CD4-positive, alpha-beta memory T cell (primary cell): ENCODE measurements at regions not wholly inside any gene's neighbourhood (a gene's known extent, or its start where the extent isn't known, plus 50 kb on each side); places are given as distances from the start of the nearest gene placed in this dataset.
"Not testable (repeated sequence)": the region's sequence is repeated elsewhere in the genome, so short reads cannot be mapped to it uniquely, and the experiment has no call there.

ENCODE experiments used
- CTCF ChIA-PET: fragments of 350-600 bp; sonication (Branson Sonifier 250); formaldehyde crosslinking; loops from one replicate; lab custom pipeline; 2021; ENCODE audit warnings: inconsistent platforms; ENCODE audit not compliant: partially characterized antibody; lab: Charles Lee
- POLR2A ChIA-PET: fragments of 350-600 bp; sonication (Branson Sonifier 250); formaldehyde crosslinking; loops from one replicate; lab custom pipeline; 2021; ENCODE audit not compliant: partially characterized antibody; lab: Charles Lee
- DNase-seq, 5 donors: peaks; one replicate each; pipeline versions ENCODE4 v3.0.0 to v3.0.0-alpha.2; 2020 to 2022; ENCODE audit warnings: mixed read lengths in 1 of 5
- H3K27ac ChIP-seq: one replicate; pipeline ENCODE4 v1.7.0; 2013; ENCODE audit warnings: low read depth, low read length
- H3K27me3 ChIP-seq: 2 replicates; pipeline ENCODE4 v1.7.0; 2013; ENCODE audit warnings: mild to moderate bottlenecking, low read length, moderate library complexity; ENCODE audit not compliant: insufficient read depth
- H3K36me3 ChIP-seq: 2 replicates; pipeline ENCODE4 v1.7.0; 2013; ENCODE audit warnings: mild to moderate bottlenecking, low read length, moderate library complexity; ENCODE audit not compliant: insufficient read depth
- H3K4me1 ChIP-seq: 2 replicates; pipeline ENCODE4 v1.7.0; 2013; ENCODE audit warnings: mild to moderate bottlenecking, low read length, moderate library complexity; ENCODE audit not compliant: insufficient read depth
- H3K4me3 ChIP-seq, 2 donors: one replicate each; pipeline ENCODE4 v1.7.0; 2013; ENCODE audit warnings: low read length in 2 of 2, mild to moderate bottlenecking in 1 of 2
- H3K9me3 ChIP-seq, 2 donors: one replicate each; pipeline ENCODE4 v1.7.0; 2013; ENCODE audit warnings: low read length in 2 of 2, control low read depth in 1 of 2; ENCODE audit not compliant: control insufficient read depth in 1 of 2
- H3K27ac Mint-ChIP-seq, 7 donors: one replicate each; pipeline ENCODE4 v1.8.0; 2020 to 2021; ENCODE audit warnings: mixed read lengths in 7 of 7, mild to moderate bottlenecking in 6 of 7, inconsistent platforms in 3 of 7, moderate library complexity in 3 of 7
- H3K27me3 Mint-ChIP-seq, 2 donors: one replicate each; pipeline ENCODE4 v1.8.0; 2020 to 2021; ENCODE audit warnings: mixed read lengths in 2 of 2
- H3K36me3 Mint-ChIP-seq, 2 donors: one replicate each; pipeline ENCODE4 v1.8.0; 2020 to 2021; ENCODE audit warnings: mixed read lengths in 2 of 2, inconsistent platforms in 1 of 2, mild to moderate bottlenecking in 1 of 2
- H3K4me1 Mint-ChIP-seq, 4 donors: one replicate each; pipeline ENCODE4 v1.8.0; 2020 to 2021; ENCODE audit warnings: mixed read lengths in 4 of 4, mild to moderate bottlenecking in 1 of 4
- H3K4me3 Mint-ChIP-seq, 8 donors: one replicate each; pipeline ENCODE4 v1.8.0; 2020 to 2021; ENCODE audit warnings: mixed read lengths in 8 of 8, mild to moderate bottlenecking in 7 of 8, moderate library complexity in 6 of 8, inconsistent platforms in 3 of 8
- H3K9me3 Mint-ChIP-seq, 8 donors: one replicate each; pipeline ENCODE4 v1.8.0; 2020 to 2021; ENCODE audit warnings: mixed read lengths in 8 of 8, mild to moderate bottlenecking in 5 of 8, inconsistent platforms in 3 of 8, moderate library complexity in 1 of 8
- intact Hi-C: fragments of 100-400 bp; cut with micrococcal nuclease; formaldehyde crosslinking; loops from one replicate; pipeline ENCODE4 v1.15.1; 2023

DNA sequence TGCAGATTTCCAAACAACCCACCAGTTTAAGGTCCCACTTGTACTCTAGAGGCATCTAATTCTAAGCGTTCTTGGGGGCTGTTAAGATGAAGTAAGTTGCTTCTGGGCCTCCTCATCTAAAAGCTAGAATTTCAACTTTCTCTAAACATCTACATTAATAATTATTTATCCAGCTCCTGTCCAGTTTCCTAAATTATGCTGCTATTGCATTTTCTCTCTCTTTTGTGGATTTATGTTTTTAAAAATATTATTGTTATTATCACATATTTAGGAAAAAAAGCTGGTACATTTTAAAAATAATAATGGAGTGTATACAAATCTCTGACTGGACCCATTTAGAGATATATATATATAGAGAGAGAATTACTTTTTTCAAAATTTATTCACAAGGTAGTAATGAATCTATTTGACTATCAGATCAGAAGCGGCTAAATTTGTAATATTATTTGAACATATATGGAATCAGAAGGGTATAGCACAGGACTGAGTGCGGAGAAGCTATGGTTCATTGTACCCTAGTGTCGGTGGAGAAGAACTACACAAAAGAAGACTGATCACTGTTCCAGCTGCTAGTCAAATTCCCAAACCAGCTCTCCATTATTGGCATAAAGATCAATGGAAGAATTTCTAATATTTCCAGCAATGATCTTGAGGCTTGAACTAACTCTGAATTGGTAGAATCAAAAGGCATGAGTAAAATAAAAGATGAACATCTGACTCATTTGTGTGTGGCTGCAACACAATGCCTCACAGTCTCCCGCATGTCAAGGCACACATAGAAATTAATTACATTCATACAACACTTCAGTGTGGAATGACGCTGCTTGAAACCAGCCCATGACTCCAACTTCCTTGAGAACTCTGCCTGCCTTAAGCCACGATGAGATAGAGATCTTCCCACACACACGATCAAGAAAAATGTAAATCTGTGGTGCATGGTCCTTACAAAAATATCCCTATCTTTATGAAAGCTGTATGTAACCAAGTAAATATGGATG, 433.4 kb upstream of the OR4E1 start:
- Mint-ChIP-seq H3K27me3 (no peaks in the 10 kb centered on the region), H3K4me1 (peaks cover 0 to 21% (median 5%) of the 10 kb centered on the region in 4 donors), H3K36me3 (no peaks in the 10 kb centered on the region), H3K27ac (peak overlapping the region in 2 of 7 donors; percentile 53), H3K9me3 (peaks cover 0 to 1% (median 0%) of the 10 kb centered on the region in 8 donors), H3K4me3 (no peak overlapping the region)
- H3K27me3 ChIP-seq = no peaks in the 10 kb centered on the region
- H3K4me3 ChIP-seq = no peak overlapping the region
- DNase-seq = no peak
- intact Hi-C loops = no loop called here
- H3K4me1 ChIP-seq = no peaks in the 10 kb centered on the region
- H3K27ac ChIP-seq = no peak overlapping the region
- no peaks in the 10 kb centered on the region for H3K9me3 ChIP-seq
- CTCF ChIA-PET = interaction anchor here (0.5 to 1.4 kb wide), 3 partner anchors 9 to 829 kb away, joined by 3 to 4 read pairs (median 4); no protein-coding TSS in a partner anchor
- no peaks in the 10 kb centered on the region for H3K36me3 ChIP-seq
- POLR2A ChIA-PET = interaction anchor here (1.0 to 2.3 kb wide), 2 partner anchors 411 to 463 kb away, joined by 3 to 9 read pairs; no protein-coding TSS in a partner anchor

- Histone ChIP-seq H3K9me3 (no peaks in the 10 kb centered on the region), H3K36me3 (no peaks in the 10 kb centered on the region), H3K4me3 (no peak overlapping the region), H3K4me1 (no peaks in the 10 kb centered on the region), H3K27ac (no peak overlapping the region), H3K27me3 (no peaks in the 10 kb centered on the region)
- DNase-seq = no peak
- Mint-ChIP-seq H3K9me3 (peaks cover 0 to 1% (median 0%) of the 10 kb centered on the region in 8 donors), H3K27ac (peak overlapping the region in 5 of 7 donors; percentile 3 to 77 (median 58)), H3K27me3 (no peaks in the 10 kb centered on the region), H3K4me1 (peaks cover 0 to 21% (median 5%) of the 10 kb centered on the region in 4 donors), H3K4me3 (peak overlapping the region; percentile 15 to 59 (median 33)), H3K36me3 (no peaks in the 10 kb centered on the region)
- ChIA-PET CTCF (interaction anchor here (1.0 kb wide), 1 partner anchor 127 kb away, joined by 4 read pairs; no protein-coding TSS in a partner anchor), POLR2A (interaction anchor here (2.3 kb wide), 1 partner anchor 464 kb away, joined by 9 read pairs; no protein-coding TSS in a partner anchor)
- intact Hi-C loops = no loop called here
Measured at GRCh38 chr14:22105624-22106006, 432.0 kb upstream of the OR4E1 start.

- H3K27ac ChIP-seq = peak overlapping the region; percentile 26
Measured at GRCh38 chr14:22105006-22105623, 431.5 kb upstream of the OR4E1 start.

GRCh38 chr14:22100764-22101120, 427.1 kb upstream of the OR4E1 start:
- H3K27me3 ChIP-seq, DNase-seq, H3K27me3 Mint-ChIP-seq, H3K9me3 Mint-ChIP-seq, H3K36me3 ChIP-seq, H3K27ac Mint-ChIP-seq, H3K9me3 ChIP-seq, H3K36me3 Mint-ChIP-seq, H3K4me3 Mint-ChIP-seq, H3K27ac ChIP-seq, H3K4me3 ChIP-seq: not testable (repeated sequence)
- intact Hi-C loops = loop anchor here (1.0 to 5.0 kb wide), 3 partner anchors 16 to 53 kb away; no protein-coding TSS in a partner anchor
- peaks cover 17 to 54% (median 30%) of the 10 kb centered on the region in 4 donors for H3K4me1 Mint-ChIP-seq
- POLR2A ChIA-PET = interaction anchor here (1.1 to 1.3 kb wide), 4 partner anchors 15 to 35 kb away, joined by 3 to 8 read pairs (median 4); no protein-coding TSS in a partner anchor
- H3K4me1 ChIP-seq = peaks cover 38% of the 10 kb centered on the region
- CTCF ChIA-PET = interaction anchor here (0.6 to 4.1 kb wide), 20 partner anchors 7 to 122 kb away, joined by 3 to 28 read pairs (median 5); no protein-coding TSS in a partner anchor

More at GRCh38 chr14:22105006-22105623, 431.5 kb upstream of the OR4E1 start:
- H3K9me3 ChIP-seq = no peaks in the 10 kb centered on the region
- no peak overlapping the region for H3K4me3 ChIP-seq
- Mint-ChIP-seq H3K27me3 (no peaks in the 10 kb centered on the region), H3K4me1 (peaks cover 0 to 23% (median 5%) of the 10 kb centered on the region in 4 donors), H3K36me3 (no peaks in the 10 kb centered on the region), H3K4me3 (peak overlapping the region; percentile 8 to 75 (median 47)), H3K9me3 (peaks cover 0 to 1% (median 0%) of the 10 kb centered on the region in 8 donors), H3K27ac (peak overlapping the region in 4 of 7 donors; percentile 42 to 62 (median 50))
- H3K4me1 ChIP-seq = peaks cover under 1% of the 10 kb centered on the region
- DNase-seq = no peak
- POLR2A ChIA-PET = no interaction called here
- H3K36me3 ChIP-seq = no peaks in the 10 kb centered on the region
- intact Hi-C loops = no loop called here
- CTCF ChIA-PET = interaction anchor here (0.9 to 1.0 kb wide), 2 partner anchors 65 to 127 kb away, joined by 4 read pairs; no protein-coding TSS in a partner anchor
- H3K27me3 ChIP-seq = no peaks in the 10 kb centered on the region

DNA sequence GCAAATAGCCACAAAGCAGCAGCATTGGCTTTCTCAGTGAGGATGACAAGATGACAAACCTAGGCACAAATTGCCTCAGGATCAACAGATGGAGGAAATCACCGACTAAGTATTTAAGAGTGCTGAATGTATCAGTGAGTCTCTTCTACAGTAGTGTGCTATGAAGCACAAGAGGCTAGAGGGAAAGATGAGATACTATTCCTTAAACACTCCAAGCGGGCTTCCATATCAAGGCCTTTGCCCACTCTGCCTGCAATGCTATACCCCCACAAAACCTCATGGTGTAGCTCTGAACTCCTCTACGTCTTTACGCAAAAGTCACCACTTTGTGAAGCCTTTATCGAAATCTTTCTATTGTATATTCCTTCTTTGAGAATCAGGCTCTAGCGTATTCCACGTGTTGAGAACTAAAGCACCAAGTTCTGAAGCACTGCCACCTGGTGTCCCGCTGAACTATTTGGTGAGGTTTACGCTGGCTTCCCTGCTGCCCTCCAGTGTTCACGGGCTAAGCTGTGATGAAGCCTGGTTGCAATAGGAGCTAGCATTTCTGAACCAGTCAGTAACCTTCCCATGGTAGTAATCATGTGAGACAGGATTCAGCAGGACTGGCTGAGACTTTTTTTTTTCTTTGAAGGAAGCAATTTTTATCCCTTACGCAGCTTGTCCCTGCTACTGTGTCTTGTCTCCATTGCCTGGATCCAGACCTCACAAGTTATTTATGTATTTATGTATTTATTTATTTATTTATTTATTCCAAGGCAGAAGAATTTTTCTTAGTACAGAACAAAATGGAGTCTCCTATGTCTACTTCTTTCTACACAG, 426.5 kb upstream of the OR4E1 start:
- H3K4me1 ChIP-seq = peaks cover 42% of the 10 kb centered on the region
- H3K36me3 ChIP-seq = no peaks in the 10 kb centered on the region
- H3K27ac ChIP-seq = no peak overlapping the region
- no peaks in the 10 kb centered on the region for H3K9me3 ChIP-seq
- CTCF ChIA-PET = interaction anchor here (0.6 to 4.1 kb wide), 19 partner anchors 8 to 113 kb away, joined by 3 to 28 read pairs (median 5); no protein-coding TSS in a partner anchor
- peaks cover 18 to 51% (median 29%) of the 10 kb centered on the region in 4 donors for H3K4me1 Mint-ChIP-seq
- DNase-seq = peak; percentile 48 to 64 (median 58)
- intact Hi-C loops = loop anchor here (1.0 to 5.0 kb wide), 3 partner anchors 16 to 53 kb away; no protein-coding TSS in a partner anchor
- no peak overlapping the region for H3K4me3 ChIP-seq
- peak overlapping the region in 1 of 8 donors; percentile 25 for H3K4me3 Mint-ChIP-seq
- no peaks in the 10 kb centered on the region for H3K36me3 Mint-ChIP-seq
- H3K27me3 Mint-ChIP-seq = no peaks in the 10 kb centered on the region
- H3K27me3 ChIP-seq = no peaks in the 10 kb centered on the region
- H3K27ac Mint-ChIP-seq = peak overlapping the region in 1 of 7 donors; percentile 33
- POLR2A ChIA-PET = interaction anchor here (0.7 to 1.3 kb wide), 5 partner anchors 14 to 460 kb away, joined by 3 to 8 read pairs (median 3); no protein-coding TSS in a partner anchor
- peaks cover 0 to 1% (median 0%) of the 10 kb centered on the region in 8 donors for H3K9me3 Mint-ChIP-seq

GRCh38 chr14:22098435-22098834, 424.8 kb upstream of the OR4E1 start:
- Histone ChIP-seq H3K36me3 (no peaks in the 10 kb centered on the region), H3K9me3 (no peaks in the 10 kb centered on the region), H3K27me3 (no peaks in the 10 kb centered on the region), H3K4me3 (no peak overlapping the region), H3K4me1 (peaks cover 51% of the 10 kb centered on the region), H3K27ac (no peak overlapping the region)
- H3K9me3 Mint-ChIP-seq = peaks cover 0 to 1% (median 0%) of the 10 kb centered on the region in 8 donors
- ChIA-PET CTCF (interaction anchor here (1.2 to 4.1 kb wide), 6 partner anchors 12 to 472 kb away, joined by 4 to 28 read pairs (median 15); no protein-coding TSS in a partner anchor), POLR2A (interaction anchor here (1.8 kb wide), 1 partner anchor 27 kb away, joined by 10 read pairs; no protein-coding TSS in a partner anchor)
- H3K27ac Mint-ChIP-seq = peak overlapping the region in 4 of 7 donors; percentile 48 to 82 (median 72)
- intact Hi-C loops = no loop called here
- no peak for DNase-seq
- peaks cover 18 to 45% (median 32%) of the 10 kb centered on the region in 4 donors for H3K4me1 Mint-ChIP-seq
- H3K4me3 Mint-ChIP-seq = peak overlapping the region in 2 of 8 donors; percentile 22 to 85
- H3K27me3 Mint-ChIP-seq = no peaks in the 10 kb centered on the region
- H3K36me3 Mint-ChIP-seq = no peaks in the 10 kb centered on the region
